22Rv1 (cell line): ENCODE measurements at regions not wholly inside any gene's neighbourhood (a gene's known extent, or its start where the extent isn't known, plus 50 kb on each side); places are given as distances from the start of the nearest gene placed in this dataset.

ENCODE experiments used
- H3K27ac ChIP-seq: fragments of 450-650 bp; 2 replicates; pipeline ENCODE4 v1.5.1; 2017
- ZFX ChIP-seq: fragments of 450-650 bp; IDR thresholded peaks from 2 replicates; pipeline ENCODE4 v1.6.1; 2017; ENCODE audit warnings: antibody characterized with exemption, borderline replicate concordance
- TF ChIP-seq, protein P1 (sequence below): fragments of 450-650 bp; IDR thresholded peaks from 2 replicates; pipeline ENCODE4 v1.5.1; 2017; ENCODE audit warnings: mild to moderate bottlenecking

DNA sequence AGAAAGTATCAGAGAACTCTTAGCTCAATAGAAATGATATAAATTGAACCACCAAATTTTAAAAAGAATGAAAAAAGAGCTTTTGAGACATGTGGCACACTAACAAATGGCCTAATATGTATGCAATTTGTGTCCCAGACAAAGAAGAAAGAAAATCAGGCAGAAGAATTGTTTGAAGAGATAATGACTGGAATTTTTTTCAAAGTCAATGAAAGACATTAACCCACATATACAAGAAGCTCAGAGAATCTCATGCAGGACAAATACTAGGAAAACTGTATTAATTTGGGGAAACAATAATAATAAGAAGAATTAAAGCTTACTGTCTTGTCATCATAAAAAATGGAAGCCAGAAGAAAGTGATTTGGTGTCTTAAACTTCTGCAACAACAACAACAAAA is 304.1 kb upstream of the RND3 start:
- TF ChIP-seq, protein P1, sequence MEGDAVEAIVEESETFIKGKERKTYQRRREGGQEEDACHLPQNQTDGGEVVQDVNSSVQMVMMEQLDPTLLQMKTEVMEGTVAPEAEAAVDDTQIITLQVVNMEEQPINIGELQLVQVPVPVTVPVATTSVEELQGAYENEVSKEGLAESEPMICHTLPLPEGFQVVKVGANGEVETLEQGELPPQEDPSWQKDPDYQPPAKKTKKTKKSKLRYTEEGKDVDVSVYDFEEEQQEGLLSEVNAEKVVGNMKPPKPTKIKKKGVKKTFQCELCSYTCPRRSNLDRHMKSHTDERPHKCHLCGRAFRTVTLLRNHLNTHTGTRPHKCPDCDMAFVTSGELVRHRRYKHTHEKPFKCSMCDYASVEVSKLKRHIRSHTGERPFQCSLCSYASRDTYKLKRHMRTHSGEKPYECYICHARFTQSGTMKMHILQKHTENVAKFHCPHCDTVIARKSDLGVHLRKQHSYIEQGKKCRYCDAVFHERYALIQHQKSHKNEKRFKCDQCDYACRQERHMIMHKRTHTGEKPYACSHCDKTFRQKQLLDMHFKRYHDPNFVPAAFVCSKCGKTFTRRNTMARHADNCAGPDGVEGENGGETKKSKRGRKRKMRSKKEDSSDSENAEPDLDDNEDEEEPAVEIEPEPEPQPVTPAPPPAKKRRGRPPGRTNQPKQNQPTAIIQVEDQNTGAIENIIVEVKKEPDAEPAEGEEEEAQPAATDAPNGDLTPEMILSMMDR = no peak
- no peak for TF ChIP-seq ZFX
- no peak overlapping the region for H3K27ac ChIP-seq

DNA sequence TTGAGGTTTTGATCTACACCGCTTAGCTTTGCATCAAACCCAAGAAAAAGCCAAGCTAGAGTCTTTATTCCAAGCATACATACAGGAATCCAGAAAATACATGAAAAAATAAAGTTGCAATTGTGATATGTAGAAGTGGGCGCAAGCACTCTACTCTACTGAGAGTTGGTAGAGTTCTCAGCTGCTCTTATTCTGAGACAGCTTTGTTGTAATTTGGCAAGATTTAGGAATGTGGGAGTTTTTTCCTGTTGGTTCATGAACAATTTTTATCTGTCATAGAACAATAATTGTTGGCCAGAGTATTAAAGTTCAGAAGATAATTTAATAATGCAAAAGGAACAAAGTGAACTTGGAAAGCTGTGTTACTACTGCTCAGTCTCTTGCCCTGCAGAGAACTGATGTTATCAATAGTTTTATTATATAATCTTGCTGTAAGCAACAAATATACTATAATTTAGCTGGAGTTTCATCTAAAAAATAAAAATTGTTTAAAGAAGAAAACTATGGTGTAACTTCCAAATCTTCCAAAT is 302.0 kb upstream of the RND3 start:
- H3K27ac ChIP-seq = no peak overlapping the region
- TF ChIP-seq ZFX = no peak
- TF ChIP-seq, protein P1 = no peak

DNA sequence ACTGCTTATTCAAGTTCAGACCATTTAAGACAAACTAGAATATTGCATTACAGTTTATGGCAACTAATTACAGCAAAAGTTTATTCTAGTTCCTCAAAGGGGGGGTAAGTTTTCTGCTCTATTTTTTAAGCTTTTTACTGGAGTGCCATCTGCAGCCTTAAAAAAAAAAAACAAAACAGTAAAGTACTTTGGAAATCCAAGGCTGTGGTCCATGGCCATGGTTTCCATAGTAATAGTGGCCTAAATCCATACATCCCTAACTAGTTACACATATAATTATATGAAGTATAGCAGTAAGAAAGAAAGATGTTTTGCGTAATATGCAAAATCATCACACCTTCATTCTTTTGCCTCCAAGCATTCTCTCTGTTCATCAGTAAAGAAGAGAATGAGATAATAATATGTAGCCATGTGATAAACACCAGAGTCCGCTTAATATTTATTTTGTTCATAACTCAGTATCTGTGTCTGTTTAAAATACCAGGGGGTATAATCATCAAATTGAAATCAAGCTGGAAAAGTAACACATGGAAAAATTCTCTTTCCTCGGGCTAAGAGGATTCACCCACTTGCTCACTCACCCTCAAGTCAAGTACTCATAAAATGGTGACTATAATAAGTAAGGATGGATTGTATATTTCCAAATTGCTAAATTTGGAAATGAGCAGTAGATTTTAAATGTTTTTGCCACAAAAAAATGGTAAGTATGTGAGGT is 301.1 kb upstream of the RND3 start:
- H3K27ac ChIP-seq = no peak overlapping the region
- TF ChIP-seq, protein P1 = no peak
- TF ChIP-seq ZFX = no peak

DNA sequence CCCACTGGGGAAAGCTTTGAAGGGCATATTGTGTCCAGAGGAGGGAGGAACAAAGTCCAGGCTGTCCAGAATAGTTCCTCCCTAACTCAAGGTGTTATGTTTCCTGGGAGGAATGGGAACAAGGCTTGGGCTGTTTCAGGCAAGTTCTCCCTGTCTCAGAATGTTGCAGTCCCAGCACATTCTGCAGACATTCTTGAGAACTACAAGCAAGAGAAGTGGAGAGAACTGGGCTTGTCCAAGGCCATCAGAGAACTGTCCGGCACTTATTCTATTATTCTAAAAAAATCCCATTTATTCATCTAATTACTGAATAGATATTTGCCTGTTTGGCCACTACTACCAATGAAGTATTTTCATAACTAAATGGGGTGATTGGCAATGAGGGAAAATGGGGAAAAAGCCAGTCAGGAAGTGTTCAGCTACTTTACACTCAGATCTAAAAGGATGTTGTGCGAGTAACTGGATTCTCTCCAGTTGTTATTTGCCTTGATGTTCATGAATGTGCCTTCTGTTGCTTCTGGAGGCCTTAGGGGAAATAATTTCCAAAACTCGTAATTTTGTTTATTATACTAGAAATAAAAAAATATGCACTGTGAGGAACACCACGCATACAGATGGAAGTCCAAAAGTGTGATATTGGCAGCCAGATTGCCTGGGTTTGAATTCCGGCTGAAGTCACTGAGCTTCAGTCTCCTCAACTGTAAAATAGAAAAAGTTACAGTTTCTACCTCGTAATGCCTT is 300.1 kb upstream of the RND3 start:
- TF ChIP-seq, protein P1 = no peak
- no peak for TF ChIP-seq ZFX
- no peak overlapping the region for H3K27ac ChIP-seq

DNA sequence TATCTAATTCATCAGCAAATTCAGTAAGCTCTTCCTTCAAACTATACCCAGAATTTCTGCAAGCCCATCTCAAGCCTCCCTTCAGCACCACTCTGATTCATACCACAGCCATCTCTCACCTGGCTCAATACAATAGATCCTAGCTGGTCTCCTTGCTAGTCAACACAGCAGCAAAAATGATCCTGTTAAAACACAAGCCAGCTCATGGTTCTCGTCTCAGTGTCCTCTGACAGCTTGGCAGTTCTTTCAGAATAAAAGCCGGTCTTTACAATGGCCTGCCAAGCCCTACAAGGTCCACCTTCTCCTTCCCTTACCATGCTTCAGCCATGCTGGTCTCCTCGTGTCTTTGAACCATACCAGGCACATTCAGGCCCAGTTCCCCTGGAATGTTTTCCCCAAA is 296.9 kb upstream of the RND3 start:
- H3K27ac ChIP-seq = no peak overlapping the region

DNA sequence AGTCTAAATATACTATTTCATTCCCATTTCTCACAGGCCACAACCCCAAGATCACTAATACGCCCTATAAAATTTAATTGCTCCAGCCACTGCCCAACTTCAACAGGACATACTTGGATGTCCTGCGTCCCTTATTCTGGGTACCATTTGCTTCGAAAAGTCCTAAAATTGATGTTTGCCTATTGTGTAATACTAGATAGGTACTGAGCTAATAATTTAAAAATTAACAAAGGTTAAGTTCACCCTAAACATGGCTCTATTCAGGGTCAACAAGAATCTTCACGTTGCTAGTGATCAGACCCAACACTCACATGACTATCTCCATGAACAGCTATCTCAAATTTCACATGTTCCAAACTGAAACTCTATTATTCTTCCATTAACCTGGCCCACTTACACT is 296.4 kb upstream of the RND3 start:
- no peak overlapping the region for H3K27ac ChIP-seq
- TF ChIP-seq, protein P1 = no peak
- no peak for TF ChIP-seq ZFX

More for the DNA sequence above, 296.9 kb upstream of the RND3 start:
- no peak for TF ChIP-seq ZFX
- TF ChIP-seq, protein P1 = no peak

DNA sequence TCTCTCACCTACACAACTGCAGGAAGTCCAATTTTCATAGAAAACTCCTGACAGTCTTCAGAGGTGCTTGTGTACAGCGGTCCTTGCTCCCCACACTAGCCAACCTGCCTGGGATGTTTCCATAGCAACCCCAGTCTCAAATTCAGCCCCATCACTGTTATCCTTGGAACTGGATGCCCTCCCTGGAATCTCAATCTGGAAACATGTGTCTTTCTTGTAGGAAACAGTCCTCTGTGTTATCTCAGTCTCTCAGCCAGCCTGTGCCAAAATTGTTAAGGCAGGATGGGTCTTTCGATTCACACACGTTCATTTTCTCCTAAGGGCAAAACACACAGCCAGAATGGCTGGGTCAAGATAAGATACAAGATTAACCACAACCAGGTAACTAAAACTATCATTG is 295.5 kb upstream of the RND3 start:
- H3K27ac ChIP-seq = no peak overlapping the region
- TF ChIP-seq, protein P1 = no peak
- TF ChIP-seq ZFX = no peak
